Right atrium auricular region (tissue), 2 donors: ENCODE measurements at regions not wholly inside any gene's neighbourhood (a gene's known extent, or its start where the extent isn't known, plus 50 kb on each side); places are given as distances from the start of the nearest gene placed in this dataset.

Experiments
- DNase-seq: peaks from one replicate; pipeline ENCODE4 v3.0.0-alpha.2; 2019; ENCODE audit warnings: low spot score
- H3K27ac ChIP-seq, 2 donors: fragments of 200-600 bp; sonication (generic); 1 replicate in 1 of 2; 2 replicates in 1 of 2; pipeline ENCODE4 v1.5.1; 2016 to 2019
- H3K27me3 ChIP-seq, 2 donors: fragments of 200-600 bp; sonication (generic); one replicate each; pipeline versions ENCODE4 v1.5.1 to v1.6.0; 2017 to 2019
- H3K36me3 ChIP-seq: fragments of 200-600 bp; sonication (generic); one replicate; pipeline ENCODE4 v1.5.1; 2016
- H3K4me1 ChIP-seq, 2 donors: fragments of 200-600 bp; sonication (generic); one replicate each; pipeline versions ENCODE4 v1.5.1 to v1.6.0; 2017 to 2019
- H3K4me3 ChIP-seq, 2 donors: fragments of 200-600 bp; sonication (generic); 1 replicate in 1 of 2; 2 replicates in 1 of 2; pipeline ENCODE4 v1.5.1; 2017 to 2019; ENCODE audit warnings: mild to moderate bottlenecking in 1 of 2, moderate library complexity in 1 of 2
- H3K9me3 ChIP-seq, 2 donors: fragments of 200-600 bp; sonication (generic); one replicate each; pipeline ENCODE4 v1.5.1; 2019
- CTCF ChIP-seq, 2 donors: fragments of 200-600 bp; sonication (generic); IDR thresholded peaks; one replicate each; pipeline ENCODE4 v1.5.1; 2019; ENCODE audit warnings: antibody characterized with exemption in 2 of 2

GRCh38 chr10:56646329-56647111 is 285.5 kb upstream of the ZWINT start:
- Histone ChIP-seq H3K4me1 (no peaks in the 10 kb centered on the region), H3K27ac (no peak overlapping the region), H3K4me3 (no peak overlapping the region), H3K27me3 (no peaks in the 10 kb centered on the region), H3K36me3 (no peaks in the 10 kb centered on the region), H3K9me3 (no peaks in the 10 kb centered on the region)
- TF ChIP-seq CTCF (IDR thresholded peaks at IDR 0.05): no peak
- no peak for DNase-seq

GRCh38 chr10:56633876-56634452 is 272.9 kb upstream of the ZWINT start:
- H3K9me3 ChIP-seq: peaks cover 0 to 4% of the 10 kb centered on the region in 2 donors
- no peak for TF ChIP-seq CTCF (IDR thresholded peaks at IDR 0.05)
- no peak for DNase-seq
- H3K4me1 ChIP-seq: no peaks in the 10 kb centered on the region
- no peak overlapping the region for H3K27ac ChIP-seq
- no peaks in the 10 kb centered on the region for H3K27me3 ChIP-seq
- H3K36me3 ChIP-seq: no peaks in the 10 kb centered on the region
- no peak overlapping the region for H3K4me3 ChIP-seq

- no peaks in the 10 kb centered on the region for H3K9me3 ChIP-seq
- no peak for DNase-seq
- no peaks in the 10 kb centered on the region for H3K27me3 ChIP-seq
- no peak overlapping the region for H3K27ac ChIP-seq
- H3K4me3 ChIP-seq: no peak overlapping the region
- no peaks in the 10 kb centered on the region for H3K4me1 ChIP-seq
- no peak for TF ChIP-seq CTCF (IDR thresholded peaks at IDR 0.05)
- no peaks in the 10 kb centered on the region for H3K36me3 ChIP-seq
These were observed 271.5 kb upstream of the ZWINT start for GRCh38 chr10:56632537-56632936.

GRCh38 chr10:56624082-56624481 is 263.0 kb upstream of the ZWINT start:
- H3K4me3 ChIP-seq: no peak overlapping the region
- DNase-seq: no peak
- H3K27ac ChIP-seq: no peak overlapping the region
- H3K4me1 ChIP-seq: no peaks in the 10 kb centered on the region
- no peaks in the 10 kb centered on the region for H3K9me3 ChIP-seq
- no peak for TF ChIP-seq CTCF (IDR thresholded peaks at IDR 0.05)
- no peaks in the 10 kb centered on the region for H3K27me3 ChIP-seq
- H3K36me3 ChIP-seq: no peaks in the 10 kb centered on the region

- Histone ChIP-seq H3K4me3 (no peak overlapping the region), H3K36me3 (no peaks in the 10 kb centered on the region), H3K27me3 (no peaks in the 10 kb centered on the region), H3K27ac (no peak overlapping the region), H3K4me1 (no peaks in the 10 kb centered on the region), H3K9me3 (no peaks in the 10 kb centered on the region)
- no peak for DNase-seq
- TF ChIP-seq CTCF (IDR thresholded peaks at IDR 0.05): no peak
These were observed 262.0 kb upstream of the ZWINT start for GRCh38 chr10:56623064-56623463.
